Astrocyte (in vitro differentiated cells and primary cell): ENCODE measurements at regions not wholly inside any gene's neighbourhood (a gene's known extent, or its start where the extent isn't known, plus 50 kb on each side); places are given as distances from the start of the nearest gene placed in this dataset.

Experiments used
- DNase-seq: peaks from one replicate; pipeline ENCODE4 v3.0.0-alpha.2; 2010; ENCODE audit warnings: low read depth
- FAIRE-seq: peaks from 2 replicates; lab custom pipeline; 2011; peaks lifted over from hg19 to GRCh38; lab: Jason Lieb, UNC
- H2AFZ ChIP-seq: 2 replicates; pipeline ENCODE4 v1.6.0; 2012; ENCODE audit warnings: low read depth, low read length, inconsistent platforms
- H3K27ac ChIP-seq: 2 replicates; pipeline ENCODE4 v1.5.1; 2011; ENCODE audit warnings: low read depth, low read length, inconsistent platforms
- H3K27me3 ChIP-seq: 2 replicates; pipeline ENCODE4 v1.6.0; 2011; ENCODE audit warnings: low read length, inconsistent platforms; ENCODE audit not compliant: insufficient read depth
- H3K36me3 ChIP-seq: 2 replicates; pipeline ENCODE4 v1.5.1; 2011; ENCODE audit warnings: low read length, inconsistent platforms; ENCODE audit not compliant: insufficient read depth
- H3K4me1 ChIP-seq: 2 replicates; pipeline ENCODE4 v1.5.1; 2011; ENCODE audit warnings: low read length, inconsistent platforms; ENCODE audit not compliant: insufficient read depth
- H3K4me2 ChIP-seq: 2 replicates; pipeline ENCODE4 v1.6.0; 2012; ENCODE audit warnings: low read length, inconsistent platforms
- H3K4me3 ChIP-seq: 2 replicates; pipeline ENCODE4 v1.5.1; 2011; ENCODE audit warnings: low read depth, mild to moderate bottlenecking, low read length, inconsistent platforms; ENCODE audit not compliant: insufficient read depth
- H3K79me2 ChIP-seq: 2 replicates; pipeline ENCODE4 v1.6.0; 2012; ENCODE audit warnings: mild to moderate bottlenecking, low read length, inconsistent platforms; ENCODE audit not compliant: insufficient read depth
- H3K9ac ChIP-seq: 2 replicates; pipeline ENCODE4 v1.6.0; 2012; ENCODE audit warnings: mild to moderate bottlenecking, low read length, inconsistent platforms
- H3K9me3 ChIP-seq: 2 replicates; pipeline ENCODE4 v1.5.1; 2012; ENCODE audit warnings: low read depth, mild to moderate bottlenecking, low read length, inconsistent platforms; ENCODE audit not compliant: insufficient read depth
- H4K20me1 ChIP-seq: 2 replicates; pipeline ENCODE4 v1.6.0; 2012; ENCODE audit warnings: low read length, inconsistent platforms; ENCODE audit not compliant: insufficient read depth
- H3K27ac Mint-ChIP-seq: one replicate; pipeline ENCODE4 v1.8.0; 2021; ENCODE audit warnings: mild to moderate bottlenecking, mixed read lengths; ENCODE audit not compliant: unreplicated experiment
- H3K27me3 Mint-ChIP-seq: one replicate; pipeline ENCODE4 v1.8.0; 2021; ENCODE audit warnings: low read depth, mixed read lengths; ENCODE audit not compliant: unreplicated experiment
- H3K36me3 Mint-ChIP-seq: one replicate; pipeline ENCODE4 v1.8.0; 2021; ENCODE audit warnings: low read depth, mixed read lengths; ENCODE audit not compliant: unreplicated experiment
- H3K4me1 Mint-ChIP-seq: one replicate; pipeline ENCODE4 v1.8.0; 2021; ENCODE audit warnings: low read depth, mixed read lengths; ENCODE audit not compliant: unreplicated experiment
- H3K4me3 Mint-ChIP-seq: one replicate; pipeline ENCODE4 v1.8.0; 2021; ENCODE audit warnings: mild to moderate bottlenecking, moderate library complexity, mixed read lengths; ENCODE audit not compliant: unreplicated experiment
- H3K9me3 Mint-ChIP-seq: one replicate; pipeline ENCODE4 v1.8.0; 2021; ENCODE audit warnings: mild to moderate bottlenecking, mixed read lengths; ENCODE audit not compliant: unreplicated experiment
- CTCF ChIP-seq: IDR thresholded peaks from 2 replicates; pipeline ENCODE4 v1.5.1; 2011; ENCODE audit warnings: low read depth, mild to moderate bottlenecking, inconsistent platforms, low read length, moderate library complexity; ENCODE audit not compliant: insufficient read depth
- EZH2 ChIP-seq: IDR thresholded peaks from 2 replicates; pipeline ENCODE4 v1.6.1; 2012; ENCODE audit warnings: mild to moderate bottlenecking, low read length, inconsistent platforms; ENCODE audit not compliant: insufficient read depth

- H2AFZ ChIP-seq, result no peak overlapping the region
- Mint-ChIP-seq H3K36me3 (peaks cover 2% of the 10 kb centered on the region), H3K4me3 (no peak overlapping the region), H3K27ac (no peak overlapping the region), H3K4me1 (peaks cover 10% of the 10 kb centered on the region), H3K9me3 (peaks cover 14% of the 10 kb centered on the region), H3K27me3 (peaks cover 4% of the 10 kb centered on the region)
- H3K27ac ChIP-seq, result no peak overlapping the region
- no peaks in the 10 kb centered on the region for H3K79me2 ChIP-seq
- FAIRE-seq (no peak), DNase-seq (no peak)
- H3K9ac ChIP-seq, result no peak overlapping the region
- no peaks in the 10 kb centered on the region for H3K9me3 ChIP-seq
- no peak overlapping the region for H3K4me3 ChIP-seq
- no peaks in the 10 kb centered on the region for H3K27me3 ChIP-seq
- H3K36me3 ChIP-seq, result no peaks in the 10 kb centered on the region
- no peak overlapping the region for H3K4me2 ChIP-seq
- TF ChIP-seq CTCF, result no peak
- no peak for TF ChIP-seq EZH2
- H3K4me1 ChIP-seq, result peaks cover 4% of the 10 kb centered on the region
- H4K20me1 ChIP-seq, result no peaks in the 10 kb centered on the region
Observed at GRCh38 chr20:51285684-51286083, 256.8 kb downstream of the NFATC2 start.

DNA sequence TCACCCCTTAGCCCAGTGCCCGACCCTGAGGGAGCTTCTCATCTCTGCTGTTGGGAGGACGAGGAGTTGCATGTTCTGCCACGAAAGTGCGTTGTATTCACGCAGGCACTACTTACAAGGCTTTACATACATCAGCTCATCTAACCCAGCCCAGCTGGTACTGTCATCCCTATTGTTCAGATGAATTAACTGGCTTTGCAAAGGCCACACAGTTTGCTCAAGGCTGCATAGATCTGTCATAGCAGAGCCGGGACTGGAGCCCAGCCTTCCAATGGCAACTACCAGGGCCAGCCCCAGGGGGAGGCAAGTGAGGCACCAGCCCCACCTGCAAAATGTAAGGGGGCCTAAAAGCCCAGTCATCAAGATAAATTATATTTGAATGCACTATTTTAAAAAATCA lies 257.6 kb downstream of the NFATC2 start:
- no peak overlapping the region for H3K27ac Mint-ChIP-seq
- Histone ChIP-seq H4K20me1 (no peaks in the 10 kb centered on the region), H3K4me1 (peaks cover 4% of the 10 kb centered on the region), H3K9me3 (no peaks in the 10 kb centered on the region), H3K36me3 (no peaks in the 10 kb centered on the region), H3K79me2 (no peaks in the 10 kb centered on the region), H3K4me2 (no peak overlapping the region), H3K9ac (no peak overlapping the region), H2AFZ (no peak overlapping the region), H3K4me3 (no peak overlapping the region), H3K27ac (no peak overlapping the region), H3K27me3 (no peaks in the 10 kb centered on the region)
- no peak overlapping the region for H3K4me3 Mint-ChIP-seq
- H3K4me1 Mint-ChIP-seq, result peaks cover 10% of the 10 kb centered on the region
- DNase-seq, result no peak
- H3K27me3 Mint-ChIP-seq, result peaks cover 5% of the 10 kb centered on the region
- H3K9me3 Mint-ChIP-seq, result peaks cover 21% of the 10 kb centered on the region
- TF ChIP-seq EZH2, result no peak
- TF ChIP-seq CTCF, result no peak
- peaks cover 5% of the 10 kb centered on the region for H3K36me3 Mint-ChIP-seq
- no peak for FAIRE-seq

DNA sequence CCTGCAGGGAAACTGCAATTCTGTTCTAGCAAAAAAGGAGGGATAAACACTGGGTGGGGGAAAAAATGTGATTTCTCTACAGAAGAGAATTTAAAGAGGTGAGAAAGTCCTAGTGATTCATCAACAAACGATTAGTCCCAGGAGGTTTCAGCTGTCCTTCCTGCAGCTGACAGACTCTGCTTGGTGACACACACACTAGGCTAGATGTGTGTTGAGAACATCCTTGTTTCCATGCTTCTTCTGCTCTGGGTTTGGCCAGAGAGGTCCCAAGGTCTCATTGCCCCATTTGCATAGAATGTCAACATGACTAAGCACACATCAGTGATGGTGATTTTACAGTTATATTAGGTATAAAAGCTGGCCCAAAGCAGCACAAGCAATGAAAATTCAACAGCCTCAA lies 258.3 kb downstream of the NFATC2 start:
- H3K4me2 ChIP-seq, result no peak overlapping the region
- H3K79me2 ChIP-seq, result no peaks in the 10 kb centered on the region
- DNase-seq (no peak), FAIRE-seq (no peak)
- H3K9me3 ChIP-seq, result no peaks in the 10 kb centered on the region
- Mint-ChIP-seq H3K27me3 (peaks cover 9% of the 10 kb centered on the region), H3K36me3 (peaks cover 4% of the 10 kb centered on the region), H3K9me3 (peaks cover 21% of the 10 kb centered on the region), H3K27ac (peak overlapping the region; percentile 10), H3K4me1 (peaks cover 10% of the 10 kb centered on the region), H3K4me3 (no peak overlapping the region)
- no peak overlapping the region for H3K27ac ChIP-seq
- H3K36me3 ChIP-seq, result no peaks in the 10 kb centered on the region
- H2AFZ ChIP-seq, result no peak overlapping the region
- H3K4me3 ChIP-seq, result no peak overlapping the region
- TF ChIP-seq CTCF, result no peak
- no peak for TF ChIP-seq EZH2
- H4K20me1 ChIP-seq, result no peaks in the 10 kb centered on the region
- no peaks in the 10 kb centered on the region for H3K27me3 ChIP-seq
- H3K4me1 ChIP-seq, result peaks cover 4% of the 10 kb centered on the region
- H3K9ac ChIP-seq, result no peak overlapping the region
